C4-2B (cell line): ENCODE measurements at regions not wholly inside any gene's neighbourhood (a gene's known extent, or its start where the extent isn't known, plus 50 kb on each side); places are given as distances from the start of the nearest gene placed in this dataset.
"Not testable (repeated sequence)": the region's sequence is repeated elsewhere in the genome, so short reads cannot be mapped to it uniquely, and the experiment has no call there.

Experiments used
- H3K27ac ChIP-seq: fragments of 450-650 bp; 2 replicates; pipeline ENCODE4 v1.5.1; 2017
- CTCF ChIP-seq: fragments of 450-650 bp; conservative IDR thresholded peaks from 2 replicates; pipeline ENCODE4 v1.5.1; 2017; ENCODE audit warnings: mild to moderate bottlenecking
- ZFX ChIP-seq: fragments of 450-650 bp; IDR thresholded peaks from 2 replicates; pipeline ENCODE4 v1.6.1; 2017

- TF ChIP-seq ZFX (no peak), CTCF (no peak)
- H3K27ac ChIP-seq: no peak overlapping the region
These were observed 74.2 kb downstream of the APOBEC1 start for GRCh38 chr12:7591531-7591930.

- H3K27ac ChIP-seq: not testable (repeated sequence)
These were observed 75.6 kb downstream of the APOBEC1 start for GRCh38 chr12:7590085-7590484.

- H3K27ac ChIP-seq: not testable (repeated sequence)
- TF ChIP-seq CTCF: peak; percentile 79
These were observed 76.9 kb downstream of the APOBEC1 start for GRCh38 chr12:7588742-7589329.

- H3K27ac ChIP-seq: not testable (repeated sequence)
These were observed 80.6 kb upstream of the CD163 start for GRCh38 chr12:7584137-7584536.

- no peak overlapping the region for H3K27ac ChIP-seq
- TF ChIP-seq CTCF (no peak), ZFX (no peak)
These were observed 79.9 kb upstream of the CD163 start for GRCh38 chr12:7583471-7583870.

- no peak for TF ChIP-seq CTCF
- no peak for TF ChIP-seq ZFX
- no peak overlapping the region for H3K27ac ChIP-seq
These were observed 79.2 kb upstream of the CD163 start for GRCh38 chr12:7582796-7583195.

- H3K27ac ChIP-seq: no peak overlapping the region
- TF ChIP-seq ZFX (no peak), CTCF (no peak)
These were observed 78.0 kb upstream of the CD163 start for GRCh38 chr12:7581625-7582024.

GRCh38 chr12:7581046-7581445 is 77.5 kb upstream of the CD163 start:
- no peak overlapping the region for H3K27ac ChIP-seq
- TF ChIP-seq ZFX: no peak
- no peak for TF ChIP-seq CTCF

GRCh38 chr12:7571257-7571656 is 67.7 kb upstream of the CD163 start:
- no peak overlapping the region for H3K27ac ChIP-seq
- TF ChIP-seq CTCF (no peak), ZFX (no peak)
